NCI-H748 (cell line): ENCODE measurements at regions not wholly inside any gene's neighbourhood (a gene's known extent, or its start where the extent isn't known, plus 50 kb on each side); places are given as distances from the start of the nearest gene placed in this dataset.

Experiments
- DNase-seq: peaks from one replicate; lab custom pipeline; 2025; ENCODE audit not compliant: unreplicated experiment; lab: John Stamatoyannopoulos, UW

DNA sequence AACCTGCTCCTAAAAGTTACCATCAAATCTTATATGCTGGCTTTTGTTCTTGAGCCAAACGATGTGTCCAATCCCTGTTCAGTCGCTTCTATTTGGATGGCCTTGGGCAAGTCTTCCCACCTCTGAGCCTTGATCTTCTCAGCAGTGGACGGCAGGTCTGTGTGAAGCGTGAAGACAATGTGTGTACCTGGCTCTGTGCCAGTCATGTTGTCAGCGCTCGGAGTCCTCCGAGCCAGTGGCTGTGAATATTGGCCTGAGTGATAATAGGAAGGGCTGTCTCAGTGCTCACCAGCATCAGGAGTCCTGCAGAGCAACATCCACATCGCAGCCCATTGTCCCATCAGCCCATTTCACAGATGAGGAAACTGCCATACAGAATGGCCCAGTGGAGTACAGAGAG, 219.0 kb downstream of the CDC5L start:
- DNase-seq = peak; percentile 62

DNA sequence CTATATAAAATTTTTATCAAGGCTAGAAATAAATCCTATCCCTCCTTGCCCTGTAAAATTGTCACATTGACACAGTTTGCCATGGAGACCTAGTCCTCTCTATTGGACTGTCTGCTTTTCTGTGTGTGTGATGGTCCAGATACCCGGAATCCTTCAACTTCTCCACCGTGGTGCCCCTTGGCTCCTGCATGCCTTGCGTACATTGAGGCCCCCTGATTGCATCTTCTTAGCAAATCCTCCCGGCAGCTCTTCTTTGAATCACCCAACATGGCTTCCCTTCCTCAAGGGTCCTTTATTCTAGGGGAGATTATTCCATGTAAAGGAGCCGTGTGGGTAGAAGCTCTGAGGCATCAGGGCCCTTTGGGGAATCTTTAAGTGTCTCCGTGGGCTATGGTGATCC, 219.5 kb downstream of the CDC5L start:
- no peak for DNase-seq

DNA sequence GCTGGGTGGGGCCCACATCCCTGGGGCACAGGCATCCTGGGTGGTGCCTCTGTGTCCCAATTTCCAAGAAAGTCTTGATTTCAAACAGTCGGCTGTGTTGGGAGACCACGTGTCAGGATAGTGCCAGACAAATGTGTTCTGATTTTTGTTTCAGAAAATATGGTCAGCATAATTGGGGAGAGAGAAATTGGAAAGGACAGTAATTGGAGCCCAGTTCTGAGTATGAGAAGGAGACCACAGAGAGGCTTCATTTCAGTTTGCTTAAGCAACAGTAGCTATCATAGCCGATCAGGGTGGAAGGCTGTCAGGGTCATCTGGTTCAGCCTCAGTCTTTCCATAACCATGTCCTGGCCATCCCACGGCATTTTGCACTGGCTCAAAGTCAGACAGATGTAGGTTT, 220.7 kb downstream of the CDC5L start:
- DNase-seq = no peak

- no peak for DNase-seq
Observed at GRCh38 chr6:44609051-44609612, 221.6 kb downstream of the CDC5L start.

GRCh38 chr6:44614396-44614795, 226.9 kb downstream of the CDC5L start:
- no peak for DNase-seq

DNA sequence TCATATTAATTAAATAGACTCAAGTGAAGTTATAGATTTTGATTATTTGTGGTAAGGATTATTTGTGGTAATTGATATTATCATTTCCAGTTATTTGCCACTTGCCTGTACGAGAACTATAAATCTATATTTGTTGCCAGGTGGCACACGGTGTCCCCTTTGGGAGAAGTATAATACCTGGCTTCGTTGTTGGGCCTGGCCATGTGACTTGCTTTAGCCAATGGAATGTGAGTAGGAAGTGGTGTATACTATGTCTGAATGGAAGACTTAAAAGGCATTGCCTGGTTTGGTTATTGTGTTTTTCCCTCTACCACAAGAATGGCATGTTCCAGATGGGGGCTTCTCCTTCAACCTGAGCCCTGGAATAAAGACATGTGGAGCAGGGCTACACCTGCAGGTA, 228.1 kb downstream of the CDC5L start:
- DNase-seq = no peak

- no peak for DNase-seq
Observed at GRCh38 chr6:44617416-44617815, 229.9 kb downstream of the CDC5L start.

DNA sequence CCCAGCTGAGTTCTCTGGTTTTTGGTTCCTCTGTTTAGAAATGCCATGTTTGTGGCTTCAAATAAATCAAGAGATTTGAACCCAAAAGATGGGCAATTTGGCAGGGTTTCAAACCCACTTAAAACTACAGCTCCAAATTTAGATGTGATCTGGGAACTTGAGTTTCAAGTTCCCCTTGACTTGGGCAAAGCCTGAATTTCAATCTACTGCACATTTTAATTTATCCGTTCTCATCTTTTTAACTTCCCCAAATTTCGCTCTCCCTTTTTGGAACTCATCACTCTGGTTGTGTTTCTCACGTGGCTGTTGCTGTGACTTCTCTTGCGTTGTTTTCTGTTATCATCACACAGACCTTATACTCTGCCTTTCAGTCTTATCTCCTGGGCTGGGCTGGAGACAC, 230.9 kb downstream of the CDC5L start:
- no peak for DNase-seq

DNA sequence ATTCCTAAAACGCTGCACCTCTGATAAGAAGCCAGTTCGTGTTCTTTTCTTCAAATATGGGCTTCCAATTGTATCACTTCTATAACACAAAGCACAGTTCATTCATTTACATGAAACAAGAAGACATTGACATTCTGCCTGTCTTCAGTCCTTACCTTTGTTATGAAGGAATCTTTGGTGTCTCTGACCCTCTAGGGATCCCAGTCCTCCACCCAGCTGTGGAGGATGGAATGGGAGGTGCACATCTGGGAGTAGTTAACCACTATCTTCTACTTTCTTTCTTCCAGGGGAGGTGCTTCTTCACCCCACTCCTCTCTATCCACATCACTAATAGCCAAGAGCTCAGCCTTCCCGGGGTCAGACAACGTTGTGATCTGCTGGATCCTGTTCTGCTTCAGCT, 233.4 kb downstream of the CDC5L start:
- no peak for DNase-seq

DNA sequence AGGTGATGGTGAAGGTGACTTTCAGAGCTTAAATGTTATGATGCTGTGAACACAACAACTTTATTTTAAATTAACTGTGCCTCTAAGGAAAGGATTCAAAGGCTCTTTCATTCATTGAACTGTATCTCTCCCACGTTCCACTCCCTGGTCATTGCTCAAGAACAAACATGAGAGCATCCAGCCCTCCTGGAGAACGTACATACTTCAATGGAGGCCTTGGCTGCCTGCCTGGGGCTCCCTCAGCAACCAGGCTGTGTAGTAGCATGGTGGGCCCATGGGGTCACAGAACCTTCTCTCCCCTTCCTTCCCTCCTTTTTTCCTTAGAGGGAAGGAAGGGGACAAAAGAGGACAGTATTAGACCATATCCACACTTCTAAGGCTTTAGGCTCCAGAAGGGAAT, 234.3 kb downstream of the CDC5L start:
- DNase-seq = no peak

- no peak for DNase-seq
Observed at GRCh38 chr6:44622555-44622954, 235.0 kb downstream of the CDC5L start.

- DNase-seq = no peak
Observed at GRCh38 chr6:44622956-44623355, 235.4 kb downstream of the CDC5L start.

DNA sequence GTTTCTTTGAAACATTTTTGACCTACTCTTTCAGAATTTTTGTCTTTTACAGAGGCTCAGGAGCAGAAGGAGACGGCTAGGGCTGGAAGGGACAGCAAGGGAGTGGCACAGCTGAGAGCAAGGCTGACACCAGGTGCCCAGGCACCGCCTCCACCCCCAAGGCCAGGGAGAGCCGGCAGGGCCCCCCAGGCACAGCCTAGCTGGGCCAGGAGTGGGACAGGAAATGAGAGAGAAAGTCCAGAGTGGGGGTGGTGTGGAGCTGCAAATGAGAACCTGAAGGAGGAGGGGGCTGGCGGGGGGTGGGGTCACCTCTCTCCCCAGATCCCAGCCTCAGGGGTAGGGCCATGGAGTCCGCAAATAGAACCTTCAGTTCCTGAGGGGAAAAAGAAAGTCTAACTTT, 236.7 kb downstream of the CDC5L start:
- no peak for DNase-seq

- no peak for DNase-seq
Observed at GRCh38 chr6:44624936-44625573, 237.5 kb downstream of the CDC5L start.

DNA sequence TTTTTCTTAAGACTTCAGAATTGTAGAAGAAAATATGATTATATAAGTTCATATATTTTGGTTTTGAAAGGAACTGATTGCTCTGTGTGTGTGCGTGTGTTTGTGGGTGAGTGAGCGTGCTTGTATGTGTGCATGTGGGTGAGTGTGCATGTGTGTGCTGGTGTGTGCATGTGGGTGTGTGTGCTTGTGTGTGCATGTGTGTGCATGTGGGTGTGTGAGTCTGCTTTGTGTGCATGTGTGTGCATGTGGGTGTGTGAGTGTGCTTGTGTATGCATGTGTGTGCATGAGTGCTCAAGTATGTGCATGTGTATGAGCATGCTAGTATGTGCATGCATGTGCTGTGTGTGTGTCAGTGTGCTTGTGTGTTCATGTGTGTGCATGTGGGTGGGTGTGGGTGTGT, 238.5 kb downstream of the CDC5L start:
- no peak for DNase-seq

DNA sequence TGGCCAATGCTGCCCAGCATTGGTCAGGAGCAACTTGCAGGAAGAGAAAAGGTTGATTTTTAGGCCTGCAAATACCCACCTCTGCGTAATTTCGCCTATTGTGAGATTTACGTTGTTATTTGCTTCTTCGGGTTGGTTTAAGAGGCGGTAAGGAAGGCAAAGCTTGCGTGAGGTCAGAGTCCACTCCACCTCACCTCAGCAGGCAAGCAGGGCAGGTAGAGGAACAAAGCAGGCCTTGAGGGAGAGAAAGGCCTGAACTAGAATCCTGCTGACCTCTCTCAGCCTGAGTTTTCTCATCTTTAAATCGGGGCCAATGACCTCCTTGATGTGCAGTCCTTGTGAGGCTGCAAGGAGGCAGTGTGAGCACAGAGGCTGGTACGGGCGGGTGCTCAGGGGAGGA, 239.1 kb downstream of the CDC5L start:
- DNase-seq = no peak

DNA sequence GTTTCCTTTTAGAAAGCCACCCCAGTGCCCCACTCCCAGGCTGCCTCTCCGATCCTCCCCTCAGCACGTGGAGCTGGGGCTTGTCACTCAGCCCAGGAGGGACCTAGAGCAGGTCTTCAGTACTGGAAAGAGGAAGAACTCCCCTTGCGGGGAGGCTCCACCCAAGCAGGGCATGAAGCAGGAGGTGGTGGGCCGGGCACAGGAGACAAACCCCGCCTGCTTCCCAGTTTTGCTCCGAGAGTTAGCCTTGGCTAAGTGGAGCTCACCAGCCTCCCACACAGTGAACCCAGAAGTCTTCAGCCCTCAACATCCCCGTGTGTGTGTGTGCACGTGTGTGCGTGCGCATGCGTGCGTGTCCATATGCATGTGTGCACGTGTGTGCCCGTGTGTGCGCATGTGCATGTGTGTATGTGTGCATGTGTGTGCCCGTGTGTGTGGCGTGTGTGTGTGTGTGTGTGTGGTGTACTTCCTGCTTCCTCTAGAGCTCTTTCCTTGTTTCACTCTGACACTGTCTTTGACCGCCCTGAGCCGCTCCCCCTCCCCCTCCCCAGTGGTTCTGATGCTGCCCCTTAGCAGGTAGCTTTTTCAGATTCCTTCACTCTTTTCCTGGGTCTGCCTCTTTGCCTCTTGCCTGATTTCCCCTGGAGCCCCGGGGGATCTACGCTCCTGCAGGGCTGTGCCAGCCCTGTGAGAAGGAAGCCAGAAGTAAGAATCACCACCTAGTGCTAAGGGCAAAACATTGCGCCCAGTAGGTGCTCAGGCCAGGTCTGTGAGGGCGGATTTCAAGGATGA, 239.8 kb downstream of the CDC5L start:
- DNase-seq = no peak

GRCh38 chr6:44627883-44628271, 240.4 kb downstream of the CDC5L start:
- DNase-seq = no peak

- no peak for DNase-seq
Observed at GRCh38 chr6:44628347-44628746, 240.8 kb downstream of the CDC5L start.

DNA sequence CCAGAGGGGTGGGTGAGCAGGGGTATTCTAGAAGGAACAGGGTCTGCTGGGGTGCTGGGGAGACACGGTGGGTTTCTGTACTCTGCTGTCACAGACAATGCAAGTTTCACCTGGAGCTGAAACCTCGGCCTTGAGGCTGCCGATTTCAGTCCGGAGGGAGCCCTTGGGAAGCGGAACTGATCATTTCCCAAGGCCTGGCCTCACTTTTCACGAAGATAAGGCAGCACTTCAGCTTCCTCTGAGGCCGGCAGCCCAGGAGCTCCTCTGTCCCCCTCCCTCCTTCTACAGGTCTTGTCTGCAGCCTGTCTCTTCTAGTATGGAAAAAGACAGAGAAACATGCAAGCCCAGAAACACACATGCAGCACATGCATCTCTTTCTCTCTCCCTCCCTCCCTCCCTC, 242.1 kb downstream of the CDC5L start:
- DNase-seq = no peak

DNA sequence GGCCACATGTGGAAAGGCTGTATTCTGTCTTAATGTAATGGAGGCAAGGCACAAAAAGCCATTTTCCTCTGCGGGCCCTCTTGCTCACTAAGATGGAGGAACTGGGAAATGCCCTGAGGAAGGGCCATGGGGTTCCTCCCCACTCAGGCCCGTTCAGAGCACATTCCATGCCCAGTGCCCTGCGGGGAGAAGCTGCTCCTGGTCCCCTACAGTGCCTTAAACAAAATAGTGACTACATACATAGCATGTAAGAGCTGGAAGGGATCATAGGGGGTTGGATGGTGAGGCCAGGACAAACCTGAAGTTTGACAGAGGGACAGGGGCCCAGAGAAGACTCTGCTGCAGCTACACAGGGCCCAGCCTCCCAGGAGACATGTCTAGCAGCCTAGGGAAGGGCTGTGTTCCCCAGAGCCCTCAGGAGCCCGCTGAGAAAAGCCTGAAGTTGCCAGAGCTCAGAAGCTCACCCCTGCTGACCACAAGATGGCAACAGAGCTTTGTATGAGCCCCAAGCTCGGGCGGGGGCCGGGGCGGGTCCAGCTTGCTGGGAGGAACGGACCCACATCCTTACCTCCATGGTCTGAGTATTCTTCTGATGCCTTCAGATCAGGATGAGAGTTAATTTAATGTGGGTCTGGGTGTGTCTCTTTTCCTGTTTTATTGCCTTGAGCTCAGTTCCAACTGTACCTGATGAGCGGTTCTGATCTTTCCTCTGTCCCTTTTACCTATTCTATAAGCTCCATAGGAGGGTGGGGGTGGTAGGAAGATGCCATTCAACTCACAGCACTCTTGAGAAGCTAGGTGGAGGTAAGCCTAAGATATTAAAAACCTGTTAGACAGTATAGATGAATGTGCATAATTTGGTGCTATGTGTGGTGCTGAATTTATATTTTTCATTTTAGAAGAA, 242.9 kb downstream of the CDC5L start:
- peak; percentile 63 for DNase-seq

DNA sequence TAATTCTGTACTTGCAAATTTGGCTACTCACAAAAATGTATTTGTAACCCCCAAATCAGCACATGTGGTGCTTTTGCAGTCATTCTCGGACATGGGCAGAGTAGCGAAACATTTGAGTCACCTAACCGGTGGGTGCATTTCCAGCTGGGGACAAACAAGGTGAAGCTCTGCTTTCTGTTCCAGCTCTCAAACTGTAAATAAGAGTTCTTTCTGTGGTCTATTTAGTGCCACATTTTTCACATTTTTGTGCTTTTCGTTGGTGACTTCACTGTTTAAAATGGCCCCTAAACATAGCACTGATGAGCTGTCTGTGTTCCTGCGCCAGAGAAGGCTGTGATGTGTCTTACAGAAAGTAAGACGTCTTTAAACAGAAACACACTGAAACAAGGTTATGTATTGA, 244.5 kb downstream of the CDC5L start:
- DNase-seq = no peak
